HPDE6-E6E7 (cell line): ENCODE measurements at regions not wholly inside any gene's neighbourhood (a gene's known extent, or its start where the extent isn't known, plus 50 kb on each side); places are given as distances from the start of the nearest gene placed in this dataset.
A peak's percentile ranks its signal among the peaks of the same experiment; 100 is the strongest.
"Not testable (repeated sequence)": the region's sequence is repeated elsewhere in the genome, so short reads cannot be mapped to it uniquely, and the experiment has no call there.

ENCODE experiments used
- DNase-seq: peaks from one replicate; pipeline ENCODE4 v3.0.0; 2011; ENCODE audit warnings: missing footprints; ENCODE audit errors: extremely low spot score

DNA sequence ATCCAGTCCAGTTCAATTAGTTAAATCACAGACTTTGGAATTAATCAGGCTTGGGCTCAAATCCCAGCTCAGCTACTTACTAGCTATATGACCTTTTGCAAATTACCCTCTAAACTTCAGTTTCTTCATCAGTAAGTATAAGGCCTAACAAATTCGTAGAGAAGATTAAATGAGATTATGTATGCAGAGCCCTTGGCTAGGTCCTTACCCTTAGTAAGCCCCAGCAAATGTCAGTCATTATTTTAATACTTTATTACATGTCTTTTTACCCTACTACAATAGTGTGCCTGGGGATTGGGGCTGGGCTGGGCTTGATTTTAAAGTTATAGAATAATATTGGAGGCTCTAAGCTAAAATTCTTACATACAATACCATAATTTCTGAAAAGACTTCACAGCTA is 326.1 kb upstream of the PREP start:
- no peak for DNase-seq

GRCh38 chr6:105726902-105727655 is 324.2 kb upstream of the PREP start:
- DNase-seq = no peak

- no peak for DNase-seq
Measured at GRCh38 chr6:105714846-105715245, 312.0 kb upstream of the PREP start.

GRCh38 chr6:105713474-105714118 is 310.7 kb upstream of the PREP start:
- DNase-seq = no peak

- DNase-seq = no peak
Measured at GRCh38 chr6:105711216-105711615, 308.3 kb upstream of the PREP start.

DNA sequence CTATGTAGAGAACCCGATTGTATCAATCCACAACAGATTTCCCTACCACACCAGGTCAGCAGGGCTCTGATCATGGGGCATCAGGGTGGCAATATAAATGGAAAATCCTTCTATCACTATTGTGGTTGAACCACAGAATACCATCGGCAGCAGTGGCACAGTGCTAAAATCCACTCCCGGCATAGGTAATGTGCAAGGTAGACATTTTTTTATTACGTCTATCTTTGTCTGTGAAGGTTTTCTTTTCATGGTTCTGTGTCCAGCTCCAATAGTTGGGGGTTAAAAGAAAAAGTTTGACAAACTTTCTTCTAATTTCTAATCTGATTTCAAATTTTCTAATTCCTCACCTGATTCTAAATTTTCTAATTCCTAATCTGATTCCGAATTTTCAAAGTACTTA is 302.7 kb upstream of the PREP start:
- no peak for DNase-seq

DNA sequence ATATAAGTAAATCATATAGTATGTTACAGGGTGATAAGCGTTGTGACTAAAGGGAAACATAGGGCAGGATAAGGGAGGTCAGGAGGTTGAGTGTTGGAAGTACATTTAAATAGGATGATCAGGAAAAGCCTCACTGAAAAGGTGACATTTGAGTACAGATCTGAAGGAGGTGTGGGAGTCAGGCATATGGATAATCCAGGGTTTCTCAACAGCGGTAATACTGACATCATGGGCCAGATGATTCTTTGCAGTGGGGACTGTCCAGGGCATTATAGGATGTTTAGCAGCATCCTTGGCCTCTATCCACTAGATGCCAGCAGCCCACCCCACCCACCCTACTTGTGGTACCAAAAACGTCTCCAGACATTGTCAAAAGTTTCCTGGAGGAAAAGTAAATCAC is 292.6 kb upstream of the PREP start:
- no peak for DNase-seq

DNA sequence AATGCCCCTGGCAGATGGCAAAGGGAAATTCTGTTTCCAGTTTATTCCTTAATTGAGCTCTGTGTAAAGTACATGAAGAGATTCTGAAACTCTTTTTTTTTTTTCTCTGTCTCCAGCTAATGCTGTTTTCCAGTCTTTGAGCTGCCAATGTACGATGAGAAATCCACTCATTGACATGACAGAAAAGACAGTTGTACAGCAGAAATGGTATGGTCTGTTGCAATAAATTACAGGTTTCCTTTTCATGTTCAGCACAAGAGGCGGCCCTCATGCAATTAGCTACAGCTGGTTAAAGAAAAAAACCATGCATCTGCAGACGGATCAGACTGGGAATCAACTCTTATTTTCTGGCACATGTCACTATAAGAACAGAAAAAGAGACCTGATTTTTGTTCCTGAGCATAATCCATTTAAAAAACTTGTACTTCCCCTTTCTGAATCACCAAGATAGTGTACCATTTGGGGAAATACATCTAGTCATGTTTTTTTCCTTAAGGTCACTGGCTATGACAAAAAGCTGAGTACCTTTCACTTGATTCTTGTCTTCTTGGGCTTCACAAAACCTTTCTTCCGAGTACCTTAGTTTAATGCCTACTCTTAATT is 289.8 kb upstream of the PREP start:
- no peak for DNase-seq

- DNase-seq = no peak
Measured at GRCh38 chr6:105691971-105692370, 289.1 kb upstream of the PREP start.

GRCh38 chr6:105691081-105691480 is 288.2 kb upstream of the PREP start:
- DNase-seq = no peak

DNA sequence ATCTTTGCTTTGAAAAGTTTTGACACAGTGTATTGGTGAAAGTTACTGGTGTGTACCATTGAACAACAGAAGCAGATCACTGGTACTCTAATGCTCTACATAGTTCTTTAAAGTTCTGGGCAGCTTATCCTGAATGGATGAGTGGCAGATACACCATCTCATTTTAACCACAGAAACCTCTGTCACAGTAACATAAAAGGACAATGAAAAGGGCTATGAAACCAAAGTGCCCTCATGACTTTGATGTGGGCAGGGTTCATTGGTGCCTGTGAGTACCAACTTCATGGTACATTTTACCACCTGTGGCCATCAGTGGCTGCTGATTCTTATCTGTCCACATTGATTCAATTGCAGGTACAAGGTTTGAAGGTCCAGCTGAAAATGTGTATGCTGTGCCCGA is 285.7 kb upstream of the PREP start:
- DNase-seq = no peak

DNA sequence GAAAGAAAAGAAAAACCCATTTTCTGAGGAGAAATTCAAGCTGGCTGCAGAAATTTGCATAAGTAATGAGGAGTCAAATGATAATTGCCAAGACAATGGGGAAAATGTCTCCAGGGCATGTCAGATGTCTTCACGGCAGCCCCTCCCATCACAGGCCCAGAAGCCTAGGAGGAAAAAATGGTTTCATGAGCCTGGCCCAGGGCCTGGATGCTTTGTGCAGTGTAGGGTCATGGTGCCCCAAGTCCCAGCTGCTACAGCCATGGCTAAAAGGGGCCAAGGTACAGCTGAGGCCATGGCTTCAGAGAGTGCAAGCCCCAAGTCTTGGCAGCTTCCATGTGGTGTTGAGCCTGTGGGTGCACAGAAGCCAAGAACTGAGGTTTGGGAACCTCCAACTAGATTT is 283.9 kb upstream of the PREP start:
- not testable (repeated sequence) for DNase-seq

DNA sequence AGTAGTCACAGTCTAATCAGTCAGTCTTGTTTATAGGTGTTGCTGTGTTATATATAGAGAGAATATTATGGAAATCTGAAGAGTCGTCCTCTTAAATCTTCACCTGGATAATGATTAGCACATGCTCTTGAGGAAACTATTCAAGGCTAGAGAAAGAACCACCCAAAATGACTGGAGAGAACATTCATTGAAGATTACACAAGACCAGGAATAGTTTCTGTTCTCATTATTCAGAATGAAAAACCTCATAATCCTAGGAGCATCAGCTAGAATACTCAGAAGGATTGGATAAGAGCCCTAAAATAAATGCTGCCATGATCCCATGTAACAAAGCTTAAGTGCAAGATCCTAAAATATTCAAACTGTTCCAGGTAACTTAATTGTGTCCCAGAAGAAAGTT is 278.2 kb upstream of the PREP start:
- DNase-seq = no peak

GRCh38 chr6:105680131-105680530 is 277.2 kb upstream of the PREP start:
- DNase-seq = peak; percentile 14

- DNase-seq = no peak
Measured at GRCh38 chr6:105678516-105678915, 275.6 kb upstream of the PREP start.

GRCh38 chr6:105677671-105678475 is 275.0 kb upstream of the PREP start:
- no peak for DNase-seq

DNA sequence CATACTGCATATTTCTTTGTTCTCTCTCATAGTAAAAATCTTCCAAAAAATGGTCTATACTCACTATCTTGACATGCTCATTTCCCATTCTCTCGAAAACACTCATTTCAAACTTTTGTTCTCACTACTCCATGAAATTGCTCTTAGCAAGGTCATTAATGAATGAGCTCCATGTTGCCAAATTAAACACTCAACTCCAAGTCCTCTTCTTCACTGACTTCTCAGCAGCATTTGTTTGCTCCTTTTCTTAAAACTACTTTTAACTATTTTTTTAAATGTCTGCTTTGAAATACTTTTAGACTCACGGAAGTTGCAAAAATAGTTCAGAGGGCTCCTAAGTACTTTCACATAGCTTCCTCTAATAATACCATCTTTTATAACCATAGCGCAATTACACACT is 274.0 kb upstream of the PREP start:
- DNase-seq = no peak

- peak; percentile 60 for DNase-seq
Measured at GRCh38 chr6:105675715-105676397, 273.0 kb upstream of the PREP start.

DNA sequence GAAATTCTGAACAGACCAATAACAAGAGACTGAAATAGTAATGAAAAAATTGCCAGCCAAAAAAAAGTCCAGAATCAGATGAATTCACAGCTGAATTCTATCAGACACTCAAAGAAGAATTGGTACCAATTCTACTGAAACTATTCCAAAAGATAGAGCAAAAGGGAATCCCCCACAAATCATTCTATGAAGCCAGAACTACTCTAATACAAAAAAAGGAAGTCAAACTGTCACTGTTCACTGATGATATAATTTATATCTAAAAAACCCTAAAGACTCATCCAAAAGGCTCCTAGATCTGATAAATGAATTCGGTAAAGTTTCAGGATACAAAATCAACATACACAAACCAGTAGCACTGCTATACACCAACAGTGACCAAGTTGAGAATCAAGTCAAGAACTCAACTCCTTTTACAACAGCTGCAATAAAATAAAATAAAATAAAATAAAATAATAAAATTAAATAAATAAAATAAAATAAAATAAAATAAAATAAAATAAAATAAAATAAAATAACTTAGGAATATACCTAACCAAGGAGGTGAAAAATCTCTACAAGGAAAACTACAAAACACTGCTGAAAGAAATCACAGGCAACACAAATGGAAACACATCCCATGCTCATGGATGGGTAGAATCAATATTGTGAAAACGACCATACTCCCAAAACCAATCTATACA is 270.1 kb upstream of the PREP start:
- not testable (repeated sequence) for DNase-seq

DNA sequence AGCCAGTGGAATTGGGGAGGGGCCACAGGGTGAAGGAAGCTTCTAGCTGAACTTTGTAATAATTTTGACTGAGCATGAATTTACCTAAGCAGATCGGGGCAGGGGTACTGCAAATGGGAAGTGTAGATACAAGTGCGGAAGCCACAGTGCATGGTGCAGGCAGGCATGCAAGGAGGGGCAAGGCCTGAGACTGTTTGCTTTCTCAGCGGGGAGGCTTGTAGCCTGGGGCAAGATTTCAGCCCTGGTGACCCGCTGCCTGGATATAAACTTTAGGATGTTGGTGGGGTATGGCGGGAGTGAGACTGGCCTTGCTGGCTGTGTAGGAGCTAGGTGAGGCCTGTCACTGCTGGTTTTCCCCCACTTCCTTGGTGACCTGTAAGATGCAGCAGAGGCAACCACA is 266.4 kb upstream of the PREP start:
- DNase-seq = no peak

DNA sequence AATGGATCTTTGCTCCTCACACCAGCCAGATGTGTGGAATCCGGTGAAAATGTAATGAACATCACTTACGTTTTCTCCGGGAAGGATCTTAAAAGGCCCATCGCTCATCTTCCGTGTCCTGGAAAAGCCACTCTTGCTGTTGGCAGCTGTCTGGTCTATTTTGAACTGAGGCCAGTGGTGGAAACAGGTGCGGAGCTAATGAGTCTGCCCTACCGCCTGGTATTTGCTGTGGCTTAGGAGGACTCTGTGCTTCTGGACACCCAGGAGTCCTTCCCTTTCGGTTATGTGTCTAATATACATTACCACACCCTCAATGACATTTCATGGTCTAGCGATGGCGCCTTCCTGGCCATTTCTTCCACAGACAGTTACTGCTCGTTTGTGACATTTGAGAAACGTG is 264.2 kb upstream of the PREP start:
- no peak for DNase-seq
